ENCODE measurements at regions not wholly inside any gene's neighbourhood (a gene's known extent, or its start where the extent isn't known, plus 50 kb on each side); places are given as distances from the start of the nearest gene placed in this dataset.

DNA sequence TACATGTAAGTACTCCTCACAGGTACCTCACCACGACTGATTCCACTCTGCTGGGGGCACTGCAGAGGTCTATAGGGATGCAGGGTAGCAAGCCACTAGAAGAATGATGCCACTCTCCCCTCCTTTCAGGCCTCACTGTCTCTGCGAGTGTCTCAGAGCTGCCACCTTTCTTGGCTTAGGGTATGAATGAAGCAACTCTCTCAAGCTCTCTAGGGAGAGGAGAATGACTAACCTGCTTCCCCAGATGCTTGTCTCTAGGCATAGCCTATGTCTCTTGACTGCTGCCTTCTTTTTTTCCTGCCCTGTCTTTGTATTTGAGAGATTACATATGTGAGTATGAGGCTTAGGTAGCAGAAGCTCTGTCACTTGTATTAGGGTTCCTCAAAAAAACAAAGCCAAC is 566.5 kb upstream of the ATP2B1 start:
- no peak for TF ChIP-seq GATA3 (IDR thresholded peaks at IDR 0.05; ENCODE audit: low read depth, low read length)
- TF ChIP-seq GATA2 (IDR thresholded peaks at IDR 0.05; ENCODE audit: low read depth, low read length): no peak

DNA sequence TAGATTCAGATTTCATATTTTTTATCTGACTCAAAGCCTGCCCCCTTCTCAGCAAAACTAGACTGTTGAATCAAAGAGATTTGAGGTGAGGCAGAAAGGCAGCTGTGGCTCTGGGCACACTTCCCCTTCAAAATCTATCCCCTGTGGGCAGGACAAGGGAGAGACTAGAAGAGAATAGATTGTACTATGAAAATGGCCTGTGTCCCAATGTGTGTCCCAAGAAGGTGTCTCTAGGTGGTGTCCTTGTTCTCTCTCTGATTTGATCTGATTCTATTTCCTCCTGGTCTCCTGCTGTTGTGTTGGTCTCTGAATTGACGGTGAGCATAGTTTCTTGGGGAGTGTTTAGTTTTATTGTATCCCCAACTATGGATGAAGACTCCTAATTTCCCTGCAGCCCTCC is 565.8 kb upstream of the ATP2B1 start:
- TF ChIP-seq GATA2 (IDR thresholded peaks at IDR 0.05; ENCODE audit: low read depth, low read length): no peak
- no peak for TF ChIP-seq GATA3 (IDR thresholded peaks at IDR 0.05; ENCODE audit: low read depth, low read length)

DNA sequence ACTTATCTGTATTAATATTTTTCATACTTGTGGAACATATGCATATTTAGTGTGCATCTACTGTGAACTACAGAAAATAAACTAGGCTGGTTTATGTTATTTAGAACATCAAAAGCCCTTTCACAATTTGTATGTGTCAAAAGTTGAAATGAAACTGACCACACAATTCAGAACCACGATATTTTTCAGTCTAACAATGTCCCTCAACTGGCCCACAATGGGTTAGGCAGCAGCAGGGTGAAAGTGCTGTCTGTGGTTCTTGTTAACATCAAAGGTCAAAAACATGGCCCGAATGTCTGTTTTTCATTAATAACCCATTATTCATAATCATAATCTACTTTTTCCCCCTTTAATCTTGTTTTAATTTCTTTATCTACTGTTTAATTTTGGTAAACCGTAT is 559.9 kb upstream of the ATP2B1 start:
- TF ChIP-seq GATA2 (IDR thresholded peaks at IDR 0.05; ENCODE audit: low read depth, low read length) (no peak), GATA3 (IDR thresholded peaks at IDR 0.05; ENCODE audit: low read depth, low read length) (no peak)

DNA sequence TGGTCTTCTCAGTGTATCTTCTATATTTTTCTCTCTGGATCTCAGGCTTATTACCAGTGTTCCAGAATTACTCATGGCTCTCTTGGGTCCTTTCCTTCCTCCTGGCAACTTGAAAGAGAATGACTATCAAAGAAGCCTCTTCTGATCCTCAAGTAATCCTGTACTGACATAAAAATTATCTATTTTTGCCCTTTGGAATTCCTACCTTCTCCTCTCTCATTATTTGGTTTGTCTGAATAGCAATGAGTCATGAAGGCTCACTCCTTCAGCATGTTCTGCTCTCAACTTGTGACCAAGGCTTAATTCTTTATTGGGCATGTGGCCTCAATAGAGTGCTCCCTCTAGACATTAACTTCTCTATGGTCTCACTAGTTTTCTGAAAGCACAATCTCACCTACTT is 553.6 kb upstream of the ATP2B1 start:
- TF ChIP-seq GATA3 (IDR thresholded peaks at IDR 0.05; ENCODE audit: low read depth, low read length): no peak
- no peak for TF ChIP-seq GATA2 (IDR thresholded peaks at IDR 0.05; ENCODE audit: low read depth, low read length)

DNA sequence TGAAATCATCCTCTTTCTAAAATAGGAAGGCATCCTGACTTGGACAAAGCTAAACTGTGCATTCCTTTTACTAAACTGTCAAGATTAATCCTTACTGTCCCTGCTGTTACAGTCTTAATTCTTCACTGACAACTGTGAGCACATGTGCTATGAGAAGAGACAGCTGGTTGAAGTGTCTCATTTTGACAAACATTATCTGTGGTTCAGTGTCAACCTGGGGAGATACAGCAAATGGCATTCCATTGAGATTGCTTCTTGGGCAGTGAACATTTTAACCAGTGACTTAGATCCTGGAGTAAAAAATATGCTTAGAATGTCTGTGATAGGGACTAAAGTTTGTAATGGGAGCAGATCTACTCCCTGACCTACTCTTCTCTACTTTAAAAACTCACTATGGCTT is 552.6 kb upstream of the ATP2B1 start:
- no peak for TF ChIP-seq GATA2 (IDR thresholded peaks at IDR 0.05; ENCODE audit: low read depth, low read length)
- no peak for TF ChIP-seq GATA3 (IDR thresholded peaks at IDR 0.05; ENCODE audit: low read depth, low read length)

DNA sequence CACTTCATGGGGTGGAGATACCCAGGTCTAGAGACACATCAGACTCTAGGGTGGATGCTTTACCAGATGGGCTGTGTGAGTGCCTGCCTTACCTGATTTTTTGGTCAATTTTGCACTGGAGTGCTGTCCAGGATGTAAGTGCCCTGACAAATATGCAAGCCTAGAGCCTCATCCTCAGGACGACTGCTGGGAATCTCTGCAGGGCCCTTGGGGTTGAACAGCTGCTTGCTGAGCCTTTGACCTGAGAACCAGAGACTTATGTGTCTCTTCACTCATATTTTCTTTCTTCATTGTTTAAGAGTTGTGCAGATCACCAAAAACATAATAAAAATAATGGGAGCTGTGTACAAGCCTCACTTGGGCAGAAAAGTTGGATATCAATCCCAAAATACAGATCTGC is 551.5 kb upstream of the ATP2B1 start:
- TF ChIP-seq GATA3 (IDR thresholded peaks at IDR 0.05; ENCODE audit: low read depth, low read length) (no peak), GATA2 (IDR thresholded peaks at IDR 0.05; ENCODE audit: low read depth, low read length) (no peak)

DNA sequence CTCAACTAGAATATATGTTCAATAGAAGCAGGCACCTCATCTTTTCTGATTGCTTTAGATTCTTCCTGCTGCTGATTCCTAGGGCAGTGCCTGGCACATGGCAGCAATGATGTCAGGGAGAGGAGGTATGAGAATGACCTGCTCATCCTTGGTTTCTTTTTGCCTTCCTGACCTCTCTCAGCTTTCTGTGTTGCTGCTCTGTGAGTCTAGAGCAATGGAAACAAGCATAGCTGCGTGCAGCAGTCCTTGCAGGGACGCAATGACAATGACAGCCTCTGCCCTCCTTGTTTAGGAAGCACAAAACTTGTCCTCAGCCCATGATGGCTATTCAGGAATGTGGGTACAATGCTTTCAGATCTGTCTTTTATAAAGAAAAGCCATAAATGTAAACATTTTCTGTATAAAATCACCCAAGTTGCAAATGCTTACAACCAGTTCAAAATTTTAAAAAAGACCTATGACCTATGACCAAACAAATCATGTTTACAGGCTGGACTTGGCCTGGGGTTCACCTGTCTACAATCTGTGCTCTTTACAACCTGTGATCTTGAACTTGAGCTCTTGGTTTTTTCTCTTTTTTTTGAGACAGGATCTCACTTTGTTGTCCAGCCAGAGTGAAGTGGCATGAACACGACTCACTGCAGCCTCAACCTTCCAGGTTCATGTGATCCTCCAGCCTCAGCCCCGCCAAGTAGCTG is 549.4 kb upstream of the ATP2B1 start:
- TF ChIP-seq GATA2 (IDR thresholded peaks at IDR 0.05; ENCODE audit: low read depth, low read length): no peak
- no peak for TF ChIP-seq GATA3 (IDR thresholded peaks at IDR 0.05; ENCODE audit: low read depth, low read length)

DNA sequence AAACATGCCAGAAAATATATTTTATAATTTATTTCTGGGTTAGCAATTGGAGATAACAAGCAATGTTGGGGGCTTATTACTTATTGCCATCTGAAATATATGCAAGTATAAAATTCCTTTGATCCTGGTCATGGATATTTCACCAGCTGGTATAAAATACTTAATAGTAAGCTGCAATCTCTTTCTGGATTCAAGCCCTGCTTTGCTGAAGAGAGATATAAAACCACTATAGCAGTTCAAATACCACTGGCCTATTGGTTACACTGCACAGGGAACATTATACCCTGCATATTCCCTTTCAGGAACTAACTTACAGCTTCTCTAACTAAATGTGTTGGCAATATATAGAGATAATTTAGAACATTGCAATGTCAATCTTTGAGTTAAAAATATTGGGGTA is 546.2 kb upstream of the ATP2B1 start:
- TF ChIP-seq GATA2 (IDR thresholded peaks at IDR 0.05; ENCODE audit: low read depth, low read length) (no peak), GATA3 (IDR thresholded peaks at IDR 0.05; ENCODE audit: low read depth, low read length) (no peak)

DNA sequence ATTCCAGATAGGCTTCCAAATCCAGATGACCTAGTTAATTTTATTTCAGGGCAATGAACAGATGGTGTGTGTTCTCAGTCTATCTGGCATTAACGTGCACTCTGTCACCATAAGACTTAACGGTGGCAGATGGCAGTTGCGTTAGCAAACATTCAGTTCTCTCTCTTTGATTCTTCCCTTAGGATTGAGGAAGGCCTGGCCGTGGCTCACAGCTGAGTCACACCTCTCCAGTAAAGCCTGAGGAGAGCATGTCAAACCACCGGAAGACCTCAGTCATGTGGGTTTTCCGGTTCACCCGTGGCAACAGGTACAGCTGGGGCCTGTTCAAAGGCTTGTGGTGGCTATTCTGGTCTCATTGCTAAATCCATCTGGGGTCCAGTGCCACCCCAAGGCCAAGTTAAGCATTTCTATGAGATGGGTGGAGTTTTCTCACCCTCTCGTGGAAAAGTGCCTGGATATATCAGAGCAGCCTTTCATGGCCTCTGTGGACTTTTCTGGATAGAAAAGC is 545.1 kb upstream of the ATP2B1 start:
- TF ChIP-seq GATA2 (IDR thresholded peaks at IDR 0.05; ENCODE audit: low read depth, low read length) (no peak), GATA3 (IDR thresholded peaks at IDR 0.05; ENCODE audit: low read depth, low read length) (no peak)

DNA sequence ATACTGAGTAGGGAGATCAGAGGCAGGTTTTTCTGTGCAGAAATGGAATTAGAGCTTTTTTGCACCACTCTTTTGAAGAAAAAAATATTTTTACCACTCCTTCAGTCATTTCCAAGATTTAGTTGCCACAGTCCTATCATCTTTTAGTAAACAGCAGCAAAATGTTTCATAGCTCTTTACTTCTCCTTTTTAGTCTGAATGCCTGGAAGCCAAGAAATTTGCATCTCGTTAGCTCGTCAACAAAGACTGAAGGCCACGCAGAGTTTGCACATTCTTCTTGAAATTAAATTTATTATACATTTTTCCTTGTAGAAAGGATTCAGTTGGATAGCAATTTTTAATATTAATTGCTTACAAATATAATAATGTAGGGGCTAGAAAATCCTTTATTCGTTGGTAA is 544.5 kb upstream of the ATP2B1 start:
- TF ChIP-seq GATA3 (IDR thresholded peaks at IDR 0.05; ENCODE audit: low read depth, low read length) (no peak), GATA2 (IDR thresholded peaks at IDR 0.05; ENCODE audit: low read depth, low read length) (no peak)

DNA sequence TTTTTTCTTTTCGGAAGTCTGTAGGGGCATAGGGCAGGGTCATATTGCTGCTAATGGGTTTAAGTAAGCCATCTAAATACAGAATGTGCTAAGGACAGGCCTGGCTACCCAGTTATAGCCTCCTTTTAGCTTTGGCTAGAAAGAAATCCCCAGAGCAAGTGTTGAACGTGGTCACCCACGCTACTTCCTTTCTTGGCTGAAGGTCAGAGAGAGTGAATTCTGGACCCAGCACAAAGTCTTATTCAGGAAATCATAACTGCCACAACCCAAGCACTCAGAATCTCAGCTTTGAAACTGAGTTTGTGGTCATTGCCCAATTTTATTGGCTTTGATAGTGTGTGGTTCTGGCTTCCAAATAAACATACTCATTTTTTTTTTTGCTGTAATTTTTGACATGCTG is 542.1 kb upstream of the ATP2B1 start:
- TF ChIP-seq GATA3 (IDR thresholded peaks at IDR 0.05; ENCODE audit: low read depth, low read length) (no peak), GATA2 (IDR thresholded peaks at IDR 0.05; ENCODE audit: low read depth, low read length) (no peak)

DNA sequence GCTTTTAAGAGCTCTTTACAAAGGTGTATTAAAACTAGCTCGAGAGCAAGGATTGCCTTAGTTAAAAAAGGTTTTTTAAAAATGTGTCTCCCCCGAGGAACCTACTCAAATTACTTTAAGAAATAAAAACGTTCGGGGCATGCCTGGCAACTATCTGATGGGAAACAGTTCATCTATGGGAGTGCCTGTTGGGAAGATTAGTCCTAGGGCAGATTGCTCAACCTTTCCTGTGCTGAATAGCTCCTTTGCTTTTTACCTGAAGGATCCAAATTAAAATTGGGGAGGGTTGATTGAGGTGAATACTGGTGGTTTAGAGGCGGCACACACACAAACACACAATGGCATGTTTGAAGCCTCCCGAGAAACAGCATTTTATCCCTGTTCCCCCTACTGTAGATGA is 541.4 kb upstream of the ATP2B1 start:
- no peak for TF ChIP-seq GATA3 (IDR thresholded peaks at IDR 0.05; ENCODE audit: low read depth, low read length)
- no peak for TF ChIP-seq GATA2 (IDR thresholded peaks at IDR 0.05; ENCODE audit: low read depth, low read length)

DNA sequence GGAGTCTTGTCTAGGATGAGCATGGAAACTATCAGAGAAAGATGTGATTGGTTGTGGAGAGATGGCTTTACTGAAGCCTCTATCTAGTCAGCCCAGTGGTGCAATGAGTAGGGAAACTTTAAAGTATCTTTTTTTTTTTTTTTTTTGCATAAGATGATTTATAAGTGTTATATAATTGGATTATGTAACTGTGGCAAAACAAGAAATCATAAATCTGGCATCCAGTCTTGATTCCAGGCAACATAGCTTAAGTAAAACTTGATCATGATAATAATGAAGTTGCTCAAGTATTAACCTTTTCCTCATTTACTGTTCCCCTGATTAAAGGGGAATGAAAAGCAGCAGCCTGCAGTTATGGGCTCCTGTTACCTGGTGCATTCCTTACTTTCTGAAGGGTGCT is 538.0 kb upstream of the ATP2B1 start:
- TF ChIP-seq GATA3 (IDR thresholded peaks at IDR 0.05; ENCODE audit: low read depth, low read length): no peak
- TF ChIP-seq GATA2 (IDR thresholded peaks at IDR 0.05; ENCODE audit: low read depth, low read length): no peak

DNA sequence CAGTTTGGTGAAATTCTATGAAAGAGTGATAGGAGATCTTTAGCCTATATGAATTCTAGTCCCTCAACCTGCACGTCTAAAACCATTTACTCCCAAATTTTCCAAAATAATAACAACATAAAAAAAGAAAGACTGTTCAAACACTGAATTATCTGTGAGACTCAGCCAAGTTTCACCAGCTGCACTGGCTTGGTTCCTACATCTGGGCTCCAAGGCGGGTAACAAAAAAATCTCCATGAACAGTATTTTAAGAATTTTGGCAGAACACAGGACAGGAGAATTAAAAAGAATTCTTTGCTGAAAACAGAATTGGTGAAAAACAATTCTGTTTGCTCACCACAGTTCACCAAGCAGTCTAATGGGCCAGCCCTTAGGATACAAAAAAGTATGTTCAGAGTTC is 536.8 kb upstream of the ATP2B1 start:
- TF ChIP-seq GATA3 (IDR thresholded peaks at IDR 0.05; ENCODE audit: low read depth, low read length) (no peak), GATA2 (IDR thresholded peaks at IDR 0.05; ENCODE audit: low read depth, low read length) (no peak)

DNA sequence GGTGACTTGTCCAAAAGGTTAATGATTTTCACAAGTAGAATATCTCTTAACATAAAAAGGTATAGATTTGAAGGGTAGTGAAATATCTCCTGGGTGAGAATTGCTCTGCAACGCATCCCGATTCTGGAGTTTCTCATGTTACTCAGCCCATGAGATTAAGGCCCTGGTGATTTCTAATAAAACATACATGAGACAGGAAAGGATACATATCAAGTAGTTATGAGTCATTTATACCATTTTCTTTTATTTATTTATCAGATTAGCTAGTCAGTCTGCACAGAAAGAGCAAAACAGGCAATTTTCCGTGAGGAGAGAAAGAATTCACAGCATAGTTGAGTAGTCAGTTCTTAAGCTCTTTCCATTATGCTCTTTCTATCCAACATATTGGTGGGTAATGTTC is 535.6 kb upstream of the ATP2B1 start:
- TF ChIP-seq GATA3 (IDR thresholded peaks at IDR 0.05; ENCODE audit: low read depth, low read length) (no peak), GATA2 (IDR thresholded peaks at IDR 0.05; ENCODE audit: low read depth, low read length) (no peak)

DNA sequence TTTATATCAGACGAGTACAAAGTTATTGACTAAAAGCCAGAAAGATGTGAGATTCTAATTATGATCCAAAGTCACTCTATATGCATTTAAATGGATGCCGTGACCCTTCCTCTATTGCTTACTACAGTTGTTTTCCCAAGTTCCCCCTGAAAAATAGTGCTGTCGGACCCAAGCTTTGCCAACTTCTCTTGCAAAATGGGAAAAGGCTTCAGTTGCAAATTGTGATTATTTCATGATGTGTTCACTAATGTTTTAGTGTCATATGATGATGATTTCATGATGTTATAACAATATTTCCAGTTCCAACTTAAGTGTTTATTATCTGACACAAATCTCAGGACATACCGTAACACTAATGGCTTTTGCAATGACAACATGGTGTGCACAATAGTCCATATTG is 534.6 kb upstream of the ATP2B1 start:
- TF ChIP-seq GATA3 (IDR thresholded peaks at IDR 0.05; ENCODE audit: low read depth, low read length) (no peak), GATA2 (IDR thresholded peaks at IDR 0.05; ENCODE audit: low read depth, low read length) (no peak)

Data from SH-SY5Y (cell line).